ENCODE measurements at regions not wholly inside any gene's neighbourhood (a gene's known extent, or its start where the extent isn't known, plus 50 kb on each side); places are given as distances from the start of the nearest gene placed in this dataset.
"Not testable (repeated sequence)": the region's sequence is repeated elsewhere in the genome, so short reads cannot be mapped to it uniquely, and the experiment has no call there.

DNA sequence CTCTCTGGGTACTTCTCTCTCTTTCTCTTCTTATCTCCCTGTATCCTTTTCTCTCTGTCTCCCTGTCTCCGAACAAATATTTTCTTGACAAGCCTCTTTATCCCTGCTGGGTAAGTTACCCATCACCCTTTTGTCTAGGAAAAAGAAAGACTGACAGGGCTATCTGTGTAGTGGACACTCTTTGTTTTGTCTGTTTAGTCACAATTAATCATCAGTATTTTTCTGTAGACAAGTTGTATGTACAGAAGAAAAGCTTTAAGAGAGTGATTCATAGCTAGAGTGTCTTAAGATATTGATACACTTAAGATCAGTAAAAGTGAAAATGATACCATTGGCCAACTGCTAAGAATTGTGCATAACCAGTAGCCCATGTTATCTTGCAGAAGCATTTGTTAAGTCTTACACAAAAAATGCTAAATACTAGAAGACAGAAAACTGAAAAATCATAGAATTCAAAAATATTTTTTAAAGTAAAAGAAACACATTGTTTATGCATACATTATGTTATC lies 1043.8 kb upstream of the EDIL3 start:
- no peak for DNase-seq

- DNase-seq = not testable (repeated sequence)
These were observed 1047.0 kb upstream of the EDIL3 start for GRCh38 chr5:85431726-85432125.

GRCh38 chr5:85441156-85441555 lies 1056.5 kb upstream of the EDIL3 start:
- DNase-seq = no peak

- DNase-seq = no peak
These were observed 1057.2 kb upstream of the EDIL3 start for GRCh38 chr5:85441853-85442252.

- DNase-seq = no peak
These were observed 1067.8 kb upstream of the EDIL3 start for GRCh38 chr5:85452322-85453025.

GRCh38 chr5:85453026-85453349 lies 1068.3 kb upstream of the EDIL3 start:
- no peak for DNase-seq

GRCh38 chr5:85458319-85458718 lies 1073.6 kb upstream of the EDIL3 start:
- DNase-seq = no peak

DNA sequence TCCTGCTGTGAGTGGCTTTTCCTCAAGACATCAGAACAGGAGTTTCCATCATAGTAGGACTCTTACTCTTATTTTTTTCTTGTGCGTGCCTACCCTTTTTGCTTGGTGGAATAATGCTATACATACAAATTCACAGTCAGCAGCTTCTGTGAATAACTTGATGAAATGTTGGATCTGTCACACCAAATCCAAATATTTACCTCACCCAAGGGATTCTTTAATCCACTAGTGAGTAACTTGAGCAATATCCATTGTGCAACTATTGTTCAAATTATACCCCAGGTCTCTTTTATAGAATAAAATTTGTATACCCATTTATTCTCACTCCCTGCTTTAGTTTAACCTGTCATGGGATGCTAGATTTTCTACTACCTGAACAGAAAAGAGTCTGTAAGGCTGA lies 1078.3 kb upstream of the EDIL3 start:
- DNase-seq = no peak

- no peak for DNase-seq
These were observed 1081.7 kb upstream of the EDIL3 start for GRCh38 chr5:85466423-85466822.

DNA sequence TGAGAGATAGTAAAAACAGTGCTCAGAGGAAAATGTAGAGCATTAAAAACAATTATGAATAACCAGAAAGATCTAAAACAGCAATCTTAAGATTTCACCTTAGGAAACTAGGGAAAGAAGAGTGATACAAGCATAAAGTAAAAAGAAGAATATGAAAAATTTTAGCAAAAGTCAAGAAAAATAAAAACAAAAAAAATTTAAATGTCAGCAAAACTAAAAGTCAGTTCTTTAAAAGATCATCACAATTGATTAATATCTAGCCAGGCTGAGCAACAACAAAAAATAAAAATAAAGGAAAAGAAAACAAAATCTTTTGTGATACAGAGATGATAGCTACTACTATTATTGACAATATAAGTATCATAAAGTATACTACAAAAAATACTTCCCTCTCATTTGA lies 1088.1 kb upstream of the EDIL3 start:
- no peak for DNase-seq

DNA sequence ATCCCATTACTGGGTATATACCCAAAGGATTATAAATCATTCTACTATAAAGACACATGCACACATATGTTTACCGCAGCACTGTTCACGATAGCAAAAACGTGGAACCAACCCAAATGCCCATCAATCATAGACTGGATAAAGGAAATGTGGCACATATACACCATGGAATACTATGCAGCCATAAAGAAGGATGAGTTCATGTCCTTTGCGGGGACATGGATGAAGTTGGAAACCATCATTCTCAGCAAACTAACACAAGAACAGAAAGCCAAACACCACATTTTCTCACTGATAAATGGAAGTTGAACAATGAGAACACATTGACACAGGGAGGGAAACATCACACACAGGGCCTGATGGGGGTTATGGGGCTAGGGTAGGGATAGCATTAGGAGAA lies 1090.5 kb upstream of the EDIL3 start:
- DNase-seq = not testable (repeated sequence)

- DNase-seq = no peak
These were observed 1091.9 kb upstream of the EDIL3 start for GRCh38 chr5:85476617-85477016.

- DNase-seq = no peak
These were observed 1095.2 kb upstream of the EDIL3 start for GRCh38 chr5:85479849-85480248.

DNA sequence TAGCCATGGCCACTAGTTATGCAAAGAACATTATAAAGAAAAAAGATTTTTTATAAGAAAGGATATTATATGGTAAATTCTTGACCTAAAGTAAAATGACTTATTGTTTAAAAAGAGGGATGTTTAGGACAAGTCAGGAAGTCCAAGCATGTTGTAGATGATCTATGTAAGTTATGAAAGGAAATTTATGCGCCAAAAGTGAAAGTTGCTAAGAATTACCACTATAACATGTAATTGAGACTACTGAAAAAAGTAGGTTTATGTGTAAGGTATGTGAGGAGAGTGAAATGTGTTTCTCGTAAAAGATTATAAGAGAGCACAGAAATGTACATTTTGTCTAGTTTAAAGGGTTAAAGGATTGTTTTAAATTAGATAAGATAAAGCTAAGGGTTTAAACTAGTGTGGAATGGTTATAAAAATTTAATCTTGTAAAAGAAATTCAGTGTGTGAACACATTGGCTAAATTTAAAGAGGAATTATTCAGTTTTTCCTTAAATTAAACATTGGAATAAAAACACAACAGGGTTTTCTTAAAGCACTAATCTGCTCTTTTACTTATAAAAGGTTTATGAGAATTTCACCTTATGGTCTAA lies 1100.4 kb upstream of the EDIL3 start:
- DNase-seq = no peak

DNA sequence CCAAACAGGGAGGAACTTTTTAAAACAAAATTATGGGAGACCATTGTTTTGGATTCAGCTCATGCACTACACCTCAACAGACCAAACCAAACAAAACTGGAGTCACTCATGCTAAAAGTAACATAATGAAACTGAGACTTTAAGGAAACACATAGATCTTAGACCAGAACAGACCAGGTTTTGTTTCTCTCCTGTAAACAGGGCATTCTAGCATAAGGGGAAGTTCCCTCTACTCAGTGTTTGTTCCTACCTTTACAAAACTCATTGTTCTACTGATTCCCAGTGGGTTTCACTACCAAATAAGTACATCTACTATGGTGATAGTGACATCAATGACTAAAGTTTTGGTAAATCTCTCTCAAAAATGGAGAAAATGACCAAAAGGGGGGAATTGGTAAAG lies 1103.6 kb upstream of the EDIL3 start:
- DNase-seq = no peak

- DNase-seq = no peak
These were observed 1116.2 kb upstream of the EDIL3 start for GRCh38 chr5:85500869-85501268.

- no peak for DNase-seq
These were observed 1104.8 kb upstream of the COX7C start for GRCh38 chr5:85512896-85513295.

DNA sequence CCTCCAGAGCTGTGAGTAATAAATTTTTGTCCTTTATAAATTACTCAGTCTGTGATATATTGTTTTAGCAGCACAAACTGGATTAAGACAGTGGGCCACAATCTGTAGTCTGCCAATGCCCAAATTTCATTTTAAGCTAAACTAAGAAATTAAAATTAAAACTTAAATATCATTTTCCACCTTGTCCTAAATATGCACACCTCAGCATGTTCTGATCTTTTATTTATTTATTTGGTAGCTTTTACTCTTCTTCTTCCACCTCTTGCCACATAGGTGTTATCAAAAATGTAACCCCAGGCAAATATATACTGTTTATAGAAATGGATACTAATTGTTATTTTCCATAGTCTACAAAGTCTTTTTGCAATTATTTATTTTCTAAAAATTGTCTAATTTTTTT lies 1102.2 kb upstream of the COX7C start:
- no peak for DNase-seq

DNA sequence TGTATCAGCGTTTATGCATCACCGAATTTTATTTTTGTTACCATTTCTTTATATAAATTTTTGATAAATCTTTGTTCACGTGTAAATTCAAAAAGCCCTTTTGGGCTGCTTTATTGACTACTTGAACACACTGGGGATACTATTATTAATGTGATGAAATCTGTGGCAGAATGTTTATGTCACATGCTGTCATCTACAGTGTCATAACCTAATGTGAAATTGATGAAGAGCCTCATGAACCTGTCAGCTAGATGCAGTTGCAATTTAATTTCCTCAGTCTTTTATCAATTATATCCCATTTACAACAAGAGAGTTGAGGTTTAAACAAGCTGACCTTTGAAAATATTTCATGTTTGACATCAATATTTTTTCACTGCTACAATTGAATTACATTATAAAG lies 1100.4 kb upstream of the COX7C start:
- no peak for DNase-seq

GRCh38 chr5:85533341-85534047 lies 1084.2 kb upstream of the COX7C start:
- DNase-seq = no peak

- peak; percentile 11 for DNase-seq
These were observed 1079.4 kb upstream of the COX7C start for GRCh38 chr5:85538362-85538761.

DNA sequence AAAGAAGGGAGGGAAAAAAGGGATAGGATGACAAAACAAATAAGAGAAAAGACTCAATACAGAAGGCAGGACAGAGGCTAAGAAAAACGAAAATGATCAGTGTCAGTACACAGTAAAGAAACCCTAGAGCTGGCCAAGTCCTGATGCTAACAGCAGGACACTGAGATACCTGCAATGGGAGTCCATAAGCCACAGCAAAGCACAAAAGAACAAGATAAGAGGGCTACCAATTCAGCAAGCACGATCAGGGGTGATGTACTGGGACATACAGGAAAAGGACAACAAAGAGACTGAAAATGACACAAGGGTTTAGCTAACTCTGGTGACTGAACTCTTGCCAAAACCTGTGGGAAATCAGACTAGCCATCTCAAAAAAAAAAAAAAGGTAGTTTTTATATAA lies 1072.6 kb upstream of the COX7C start:
- no peak for DNase-seq

- no peak for DNase-seq
These were observed 1068.5 kb upstream of the COX7C start for GRCh38 chr5:85549229-85549628.
